ENCODE measurements at regions not wholly inside any gene's neighbourhood (a gene's known extent, or its start where the extent isn't known, plus 50 kb on each side); places are given as distances from the start of the nearest gene placed in this dataset.

GRCh38 chr20:11137688-11138087 lies 463.9 kb upstream of the JAG1 start:
- TF ChIP-seq REST (IDR thresholded peaks at IDR 0.05; ENCODE audit: insufficient read depth in 1 of 2, low read depth in 2 of 2, low read length in 2 of 2) = no peak
- TF ChIP-seq POLR2AphosphoS5 (IDR thresholded peaks at IDR 0.05; ENCODE audit: low read depth, low read length) = no peak
- TF ChIP-seq TAF1 (IDR thresholded peaks at IDR 0.05; ENCODE audit: borderline replicate concordance, insufficient read depth, low read length) = no peak
- TF ChIP-seq FOXP2 (optimal IDR thresholded peaks at IDR 0.05; ENCODE audit: borderline replicate concordance, extremely low read depth, extremely low read length, insufficient read depth) = no peak
- no peak for TF ChIP-seq SIN3A (IDR thresholded peaks at IDR 0.05; ENCODE audit: borderline replicate concordance, insufficient read depth, low read length)

- no peak for TF ChIP-seq TAF1 (IDR thresholded peaks at IDR 0.05; ENCODE audit: borderline replicate concordance, insufficient read depth, low read length)
- TF ChIP-seq SIN3A (IDR thresholded peaks at IDR 0.05; ENCODE audit: borderline replicate concordance, insufficient read depth, low read length) = no peak
- TF ChIP-seq POLR2AphosphoS5 (IDR thresholded peaks at IDR 0.05; ENCODE audit: low read depth, low read length) = no peak
- TF ChIP-seq FOXP2 (optimal IDR thresholded peaks at IDR 0.05; ENCODE audit: borderline replicate concordance, extremely low read depth, extremely low read length, insufficient read depth) = no peak
- TF ChIP-seq REST (IDR thresholded peaks at IDR 0.05; ENCODE audit: insufficient read depth in 1 of 2, low read depth in 2 of 2, low read length in 2 of 2) = no peak
These were observed 466.6 kb upstream of the JAG1 start for GRCh38 chr20:11140359-11140758.

- TF ChIP-seq TAF1 (IDR thresholded peaks at IDR 0.05; ENCODE audit: borderline replicate concordance, insufficient read depth, low read length) = no peak
- no peak for TF ChIP-seq REST (IDR thresholded peaks at IDR 0.05; ENCODE audit: insufficient read depth in 1 of 2, low read depth in 2 of 2, low read length in 2 of 2)
- TF ChIP-seq POLR2AphosphoS5 (IDR thresholded peaks at IDR 0.05; ENCODE audit: low read depth, low read length) = no peak
- no peak for TF ChIP-seq FOXP2 (optimal IDR thresholded peaks at IDR 0.05; ENCODE audit: borderline replicate concordance, extremely low read depth, extremely low read length, insufficient read depth)
- TF ChIP-seq SIN3A (IDR thresholded peaks at IDR 0.05; ENCODE audit: borderline replicate concordance, insufficient read depth, low read length) = no peak
These were observed 469.7 kb upstream of the JAG1 start for GRCh38 chr20:11143481-11143880.

- TF ChIP-seq REST (IDR thresholded peaks at IDR 0.05; ENCODE audit: insufficient read depth in 1 of 2, low read depth in 2 of 2, low read length in 2 of 2) (no peak), SIN3A (IDR thresholded peaks at IDR 0.05; ENCODE audit: borderline replicate concordance, insufficient read depth, low read length) (no peak), FOXP2 (optimal IDR thresholded peaks at IDR 0.05; ENCODE audit: borderline replicate concordance, extremely low read depth, extremely low read length, insufficient read depth) (no peak), TAF1 (IDR thresholded peaks at IDR 0.05; ENCODE audit: borderline replicate concordance, insufficient read depth, low read length) (no peak), POLR2AphosphoS5 (IDR thresholded peaks at IDR 0.05; ENCODE audit: low read depth, low read length) (no peak)
These were observed 470.5 kb upstream of the JAG1 start for GRCh38 chr20:11144114-11144950.
